ENCODE measurements at regions not wholly inside any gene's neighbourhood (a gene's known extent, or its start where the extent isn't known, plus 50 kb on each side); places are given as distances from the start of the nearest gene placed in this dataset.

DNA sequence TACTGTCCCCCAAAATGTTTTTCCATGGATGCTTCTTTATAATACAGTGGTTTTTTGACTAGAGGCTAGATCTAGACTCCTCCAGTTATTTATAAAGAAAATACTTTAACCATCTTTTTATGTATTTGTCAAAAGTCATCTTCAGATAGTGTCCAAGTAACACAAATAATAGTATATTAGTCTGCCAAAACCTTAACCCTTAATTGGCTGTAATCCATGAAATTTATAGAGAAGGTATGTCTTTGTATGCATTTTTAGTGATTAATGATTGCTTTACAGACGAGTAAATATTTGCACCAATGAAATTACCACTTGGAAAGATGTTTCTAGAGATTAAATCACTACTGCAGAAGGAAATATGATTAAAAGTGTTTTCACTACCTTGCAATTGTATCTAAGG is 451.8 kb upstream of the NRXN1 start:
- TF ChIP-seq, protein P1, sequence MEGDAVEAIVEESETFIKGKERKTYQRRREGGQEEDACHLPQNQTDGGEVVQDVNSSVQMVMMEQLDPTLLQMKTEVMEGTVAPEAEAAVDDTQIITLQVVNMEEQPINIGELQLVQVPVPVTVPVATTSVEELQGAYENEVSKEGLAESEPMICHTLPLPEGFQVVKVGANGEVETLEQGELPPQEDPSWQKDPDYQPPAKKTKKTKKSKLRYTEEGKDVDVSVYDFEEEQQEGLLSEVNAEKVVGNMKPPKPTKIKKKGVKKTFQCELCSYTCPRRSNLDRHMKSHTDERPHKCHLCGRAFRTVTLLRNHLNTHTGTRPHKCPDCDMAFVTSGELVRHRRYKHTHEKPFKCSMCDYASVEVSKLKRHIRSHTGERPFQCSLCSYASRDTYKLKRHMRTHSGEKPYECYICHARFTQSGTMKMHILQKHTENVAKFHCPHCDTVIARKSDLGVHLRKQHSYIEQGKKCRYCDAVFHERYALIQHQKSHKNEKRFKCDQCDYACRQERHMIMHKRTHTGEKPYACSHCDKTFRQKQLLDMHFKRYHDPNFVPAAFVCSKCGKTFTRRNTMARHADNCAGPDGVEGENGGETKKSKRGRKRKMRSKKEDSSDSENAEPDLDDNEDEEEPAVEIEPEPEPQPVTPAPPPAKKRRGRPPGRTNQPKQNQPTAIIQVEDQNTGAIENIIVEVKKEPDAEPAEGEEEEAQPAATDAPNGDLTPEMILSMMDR (IDR thresholded peaks at IDR 0.05; ENCODE audit: low read depth, low read length, poor library complexity, severe bottlenecking) = no peak
- TF ChIP-seq EZH2phosphoT487 (IDR thresholded peaks at IDR 0.05; ENCODE audit: borderline replicate concordance, low read length) = no peak

Measured in DOHH2 (cell line).